Neural progenitor cell (in vitro differentiated cells): ENCODE measurements at regions not wholly inside any gene's neighbourhood (a gene's known extent, or its start where the extent isn't known, plus 50 kb on each side); places are given as distances from the start of the nearest gene placed in this dataset.
A peak's percentile ranks its signal among the peaks of the same experiment; 100 is the strongest.

Experiments used
- DNase-seq: peaks from one replicate; pipeline ENCODE4 v3.0.0-alpha.2; 2016; ENCODE audit warnings: low spot score
- H2AFZ ChIP-seq: fragments of 200-600 bp; sonication (generic); replicated peaks from 2 replicates; pipeline ENCODE4 v1.6.1; 2016; ENCODE audit warnings: antibody characterized with exemption
- H3F3A ChIP-seq: fragments of 200-600 bp; sonication (generic); 2 replicates; pipeline ENCODE4 v1.6.1; 2016; ENCODE audit warnings: antibody characterized with exemption, low read depth
- H3K27ac ChIP-seq: fragments of 200-600 bp; sonication (generic); 2 replicates; pipeline ENCODE4 v1.5.1; 2016; ENCODE audit warnings: mild to moderate bottlenecking
- H3K27me3 ChIP-seq: fragments of 200-600 bp; sonication (generic); 2 replicates; pipeline ENCODE4 v1.6.1; 2016; ENCODE audit warnings: mild to moderate bottlenecking, moderate library complexity
- H3K36me3 ChIP-seq: fragments of 200-600 bp; sonication (generic); 2 replicates; pipeline ENCODE4 v1.5.1; 2016
- H3K4me1 ChIP-seq: fragments of 200-600 bp; sonication (generic); 2 replicates; pipeline ENCODE4 v1.6.1; 2016; ENCODE audit warnings: mixed run types
- H3K4me2 ChIP-seq: fragments of 200-600 bp; sonication (generic); 2 replicates; pipeline ENCODE4 v1.6.1; 2016
- H3K4me3 ChIP-seq: fragments of 200-600 bp; sonication (generic); 2 replicates; pipeline ENCODE4 v1.5.1; 2016
- H3K79me2 ChIP-seq: fragments of 200-600 bp; sonication (generic); 2 replicates; pipeline ENCODE4 v1.6.1; 2016; ENCODE audit warnings: low read depth
- H3K9ac ChIP-seq: fragments of 200-600 bp; sonication (generic); 2 replicates; pipeline ENCODE4 v1.6.1; 2016
- H3K9me3 ChIP-seq: fragments of 200-600 bp; sonication (generic); 2 replicates; pipeline ENCODE4 v1.5.1; 2016; ENCODE audit warnings: low read depth
- H4K20me1 ChIP-seq: fragments of 200-600 bp; sonication (generic); 2 replicates; pipeline ENCODE4 v1.6.1; 2016; ENCODE audit warnings: low read depth
- H3K27ac Mint-ChIP-seq: 3 replicates; pipeline ENCODE4 v1.8.0; 2021; ENCODE audit warnings: mixed read lengths
- H3K27me3 Mint-ChIP-seq: 2 replicates; pipeline ENCODE4 v1.8.0; 2022; ENCODE audit warnings: low read depth, mild to moderate bottlenecking, inconsistent platforms, moderate library complexity, mixed read lengths; ENCODE audit not compliant: insufficient read depth
- H3K36me3 Mint-ChIP-seq: 3 replicates; pipeline ENCODE4 v1.8.0; 2021; ENCODE audit warnings: mixed read lengths
- H3K4me1 Mint-ChIP-seq: 3 replicates; pipeline ENCODE4 v1.8.0; 2021; ENCODE audit warnings: mixed read lengths
- H3K4me3 Mint-ChIP-seq: 3 replicates; pipeline ENCODE4 v1.8.0; 2021; ENCODE audit warnings: mild to moderate bottlenecking, moderate library complexity, mixed read lengths
- H3K9me3 Mint-ChIP-seq: 3 replicates; pipeline ENCODE4 v1.8.0; 2020; ENCODE audit warnings: mixed read lengths
- CTCF ChIP-seq: fragments of 200-600 bp; sonication (generic); IDR thresholded peaks from 2 replicates; pipeline ENCODE4 v1.5.1; 2017; ENCODE audit warnings: antibody characterized with exemption, mild to moderate bottlenecking
- EZH2 ChIP-seq: fragments of 200-600 bp; sonication (generic); IDR thresholded peaks from 2 replicates; pipeline ENCODE4 v1.6.1; 2017; ENCODE audit warnings: antibody characterized with exemption, mild to moderate bottlenecking, moderate library complexity
- EZH2phosphoT487 ChIP-seq: fragments of 200-600 bp; sonication (generic); IDR thresholded peaks from 2 replicates; pipeline ENCODE4 v1.6.1; 2017; ENCODE audit warnings: antibody characterized with exemption

GRCh38 chr2:156792242-156792840, 356.2 kb downstream of the GPD2 start:
- Mint-ChIP-seq H3K4me1 (peaks cover 3% of the 10 kb centered on the region), H3K4me3 (no peak overlapping the region), H3K27me3 (peaks cover 2% of the 10 kb centered on the region), H3K36me3 (no peaks in the 10 kb centered on the region), H3K9me3 (no peaks in the 10 kb centered on the region), H3K27ac (no peak overlapping the region)
- Histone ChIP-seq H4K20me1 (no peaks in the 10 kb centered on the region), H3K27me3 (no peaks in the 10 kb centered on the region), H3K4me3 (no peak overlapping the region), H3K36me3 (no peaks in the 10 kb centered on the region), H3K9me3 (no peaks in the 10 kb centered on the region), H3F3A (no peaks in the 10 kb centered on the region), H2AFZ (no peak overlapping the region), H3K9ac (no peak overlapping the region), H3K4me1 (no peaks in the 10 kb centered on the region), H3K79me2 (no peaks in the 10 kb centered on the region), H3K4me2 (no peak overlapping the region), H3K27ac (no peak overlapping the region)
- DNase-seq: no peak
- TF ChIP-seq CTCF: no peak
- TF ChIP-seq EZH2phosphoT487: no peak
- TF ChIP-seq EZH2: no peak

DNA sequence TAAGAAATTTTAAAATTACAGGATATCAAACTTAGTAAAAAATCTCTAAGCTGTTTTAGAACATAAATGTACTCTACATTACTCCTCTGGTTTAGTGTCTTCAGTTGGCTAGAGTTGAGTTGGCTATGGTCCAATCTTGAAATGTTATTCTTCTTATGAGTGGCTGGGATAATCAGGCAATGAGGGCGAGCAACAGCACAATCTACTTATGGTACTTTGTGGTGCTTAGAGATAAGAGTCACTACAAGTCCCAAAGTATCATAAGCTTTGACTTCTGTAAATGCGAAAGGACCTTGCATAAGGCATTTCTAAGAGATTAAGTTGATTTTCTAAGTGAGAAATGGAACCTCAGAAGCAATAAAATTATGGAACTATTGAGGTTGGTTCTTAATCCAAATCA, 361.7 kb downstream of the GPD2 start:
- H3K36me3 Mint-ChIP-seq: no peaks in the 10 kb centered on the region
- H3K4me1 Mint-ChIP-seq: peaks cover 27% of the 10 kb centered on the region
- no peak overlapping the region for H3K9ac ChIP-seq
- H3K27ac ChIP-seq: no peak overlapping the region
- no peak overlapping the region for H3K27ac Mint-ChIP-seq
- no peak for DNase-seq
- no peaks in the 10 kb centered on the region for H4K20me1 ChIP-seq
- H3K9me3 ChIP-seq: no peaks in the 10 kb centered on the region
- no peak for TF ChIP-seq CTCF
- no peak for TF ChIP-seq EZH2phosphoT487
- no peak for TF ChIP-seq EZH2
- H3F3A ChIP-seq: peaks cover 7% of the 10 kb centered on the region
- H3K27me3 ChIP-seq: no peaks in the 10 kb centered on the region
- H3K36me3 ChIP-seq: no peaks in the 10 kb centered on the region
- H2AFZ ChIP-seq: no peak overlapping the region
- H3K4me1 ChIP-seq: peaks cover 36% of the 10 kb centered on the region
- no peak overlapping the region for H3K4me2 ChIP-seq
- H3K79me2 ChIP-seq: no peaks in the 10 kb centered on the region
- H3K4me3 ChIP-seq: no peak overlapping the region
- no peaks in the 10 kb centered on the region for H3K9me3 Mint-ChIP-seq
- no peaks in the 10 kb centered on the region for H3K27me3 Mint-ChIP-seq
- no peak overlapping the region for H3K4me3 Mint-ChIP-seq

- Mint-ChIP-seq H3K4me3 (no peak overlapping the region), H3K36me3 (no peaks in the 10 kb centered on the region), H3K27me3 (peaks cover 5% of the 10 kb centered on the region), H3K9me3 (peaks cover 2% of the 10 kb centered on the region), H3K27ac (no peak overlapping the region), H3K4me1 (peaks cover 39% of the 10 kb centered on the region)
- H3K4me3 ChIP-seq: no peak overlapping the region
- H3K27me3 ChIP-seq: no peaks in the 10 kb centered on the region
- no peak overlapping the region for H2AFZ ChIP-seq
- no peaks in the 10 kb centered on the region for H3K36me3 ChIP-seq
- H3K4me2 ChIP-seq: peak overlapping the region; percentile 12
- peak; percentile 44 for DNase-seq
- TF ChIP-seq EZH2phosphoT487 (no peak), EZH2 (no peak), CTCF (no peak)
- H3K4me1 ChIP-seq: peaks cover 44% of the 10 kb centered on the region
- H3K9ac ChIP-seq: no peak overlapping the region
- H3K9me3 ChIP-seq: no peaks in the 10 kb centered on the region
- H4K20me1 ChIP-seq: no peaks in the 10 kb centered on the region
- H3K27ac ChIP-seq: no peak overlapping the region
- H3F3A ChIP-seq: peaks cover 17% of the 10 kb centered on the region
- H3K79me2 ChIP-seq: no peaks in the 10 kb centered on the region
Observed at GRCh38 chr2:156800065-156800653, 364.0 kb downstream of the GPD2 start.
